Loucy (cell line): ENCODE measurements at regions not wholly inside any gene's neighbourhood (a gene's known extent, or its start where the extent isn't known, plus 50 kb on each side); places are given as distances from the start of the nearest gene placed in this dataset.

Source experiments
- H2AFZ ChIP-seq: fragments of 200-600 bp; sonication (generic); 2 replicates; pipeline ENCODE4 v1.6.0; 2016; ENCODE audit warnings: antibody characterized with exemption, mild to moderate bottlenecking, low read length, moderate library complexity
- H3F3A ChIP-seq: fragments of 200-600 bp; 2 replicates; pipeline ENCODE4 v1.6.0; 2016; ENCODE audit warnings: antibody characterized with exemption, low read depth, mild to moderate bottlenecking
- H3K27me3 ChIP-seq: fragments of 200-600 bp; sonication (generic); 2 replicates; pipeline ENCODE4 v1.6.1; 2014; ENCODE audit warnings: low read length, mild to moderate bottlenecking; ENCODE audit not compliant: insufficient read depth, poor library complexity, severe bottlenecking
- H3K36me3 ChIP-seq: fragments of 200-600 bp; sonication (generic); 2 replicates; pipeline ENCODE4 v1.6.1; 2016; ENCODE audit warnings: low read length; ENCODE audit not compliant: insufficient read depth
- H3K4me1 ChIP-seq: fragments of 200-600 bp; sonication (generic); 2 replicates; pipeline ENCODE4 v1.5.1; 2014; ENCODE audit warnings: low read length, mild to moderate bottlenecking; ENCODE audit not compliant: insufficient read depth, poor library complexity, severe bottlenecking
- H3K4me2 ChIP-seq: fragments of 200-600 bp; sonication (generic); 2 replicates; pipeline ENCODE4 v1.6.0; 2014; ENCODE audit warnings: antibody characterized with exemption, low read length, low read depth, mild to moderate bottlenecking; ENCODE audit not compliant: poor library complexity, severe bottlenecking
- H3K4me3 ChIP-seq: fragments of 200-600 bp; sonication (generic); 2 replicates; pipeline ENCODE4 v1.5.1; 2014; ENCODE audit warnings: low read length, mild to moderate bottlenecking, mixed read lengths; ENCODE audit not compliant: poor library complexity, severe bottlenecking
- H3K79me2 ChIP-seq: fragments of 200-600 bp; sonication (generic); 2 replicates; pipeline ENCODE4 v1.6.1; 2014; ENCODE audit warnings: low read length; ENCODE audit not compliant: insufficient read depth
- H3K9ac ChIP-seq: fragments of 200-600 bp; sonication (generic); 2 replicates; pipeline ENCODE4 v1.6.0; 2014; ENCODE audit warnings: mild to moderate bottlenecking, low read depth, low read length, moderate library complexity; ENCODE audit not compliant: poor library complexity, severe bottlenecking
- H3K9me2 ChIP-seq: fragments of 200-600 bp; sonication (generic); replicated peaks from 2 replicates; pipeline ENCODE4 v1.6.1; 2016; ENCODE audit warnings: low read depth, low read length, mixed read lengths
- H3K9me3 ChIP-seq: fragments of 200-600 bp; sonication (generic); 2 replicates; pipeline ENCODE4 v1.6.1; 2014; ENCODE audit warnings: mild to moderate bottlenecking, antibody characterized with exemption, low read length, low read depth; ENCODE audit not compliant: insufficient read depth
- H4K20me1 ChIP-seq: fragments of 200-600 bp; sonication (generic); 2 replicates; pipeline ENCODE4 v1.6.0; 2014; ENCODE audit warnings: antibody characterized with exemption, low read length, mild to moderate bottlenecking; ENCODE audit not compliant: insufficient read depth, poor library complexity, severe bottlenecking
- EZH2phosphoT487 ChIP-seq: fragments of 200-600 bp; IDR thresholded peaks from 2 replicates; pipeline ENCODE4 v1.6.1; 2018; ENCODE audit warnings: antibody characterized with exemption, mild to moderate bottlenecking, moderate library complexity, borderline replicate concordance
- TF ChIP-seq, protein P1 (sequence below): fragments of 200-600 bp; sonication (generic); conservative IDR thresholded peaks from 2 replicates; pipeline ENCODE4 v1.5.1; 2014; ENCODE audit warnings: mild to moderate bottlenecking, antibody characterized with exemption, low read length

DNA sequence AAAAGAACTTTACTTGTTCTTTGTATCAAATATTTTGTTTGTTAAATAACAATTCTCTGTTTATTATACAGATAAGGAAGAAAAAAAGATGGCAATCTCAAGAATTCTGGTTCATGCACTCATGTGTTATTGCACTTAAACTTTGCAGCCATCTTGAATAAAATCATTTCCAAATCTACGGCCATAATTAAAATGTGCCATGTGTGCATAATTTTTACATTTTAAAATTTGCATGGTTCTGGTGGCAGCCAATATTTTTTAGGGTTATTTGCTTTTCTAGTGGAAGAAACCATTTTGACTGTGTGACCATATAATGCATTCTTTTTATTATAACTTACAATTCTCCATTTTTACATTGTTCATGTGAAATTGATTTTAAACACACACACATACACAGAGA is 1518.1 kb upstream of the ZEB2 start:
- Histone ChIP-seq H3K9ac (no peak overlapping the region), H3K4me1 (no peaks in the 10 kb centered on the region), H3K4me3 (no peak overlapping the region), H3K4me2 (no peak overlapping the region), H3K27me3 (no peaks in the 10 kb centered on the region), H4K20me1 (no peaks in the 10 kb centered on the region), H3K36me3 (no peaks in the 10 kb centered on the region), H3K9me3 (no peaks in the 10 kb centered on the region), H3F3A (no peaks in the 10 kb centered on the region), H3K9me2 (no peaks in the 10 kb centered on the region), H3K79me2 (no peaks in the 10 kb centered on the region), H2AFZ (no peak overlapping the region)
- no peak for TF ChIP-seq EZH2phosphoT487
- TF ChIP-seq, protein P1, sequence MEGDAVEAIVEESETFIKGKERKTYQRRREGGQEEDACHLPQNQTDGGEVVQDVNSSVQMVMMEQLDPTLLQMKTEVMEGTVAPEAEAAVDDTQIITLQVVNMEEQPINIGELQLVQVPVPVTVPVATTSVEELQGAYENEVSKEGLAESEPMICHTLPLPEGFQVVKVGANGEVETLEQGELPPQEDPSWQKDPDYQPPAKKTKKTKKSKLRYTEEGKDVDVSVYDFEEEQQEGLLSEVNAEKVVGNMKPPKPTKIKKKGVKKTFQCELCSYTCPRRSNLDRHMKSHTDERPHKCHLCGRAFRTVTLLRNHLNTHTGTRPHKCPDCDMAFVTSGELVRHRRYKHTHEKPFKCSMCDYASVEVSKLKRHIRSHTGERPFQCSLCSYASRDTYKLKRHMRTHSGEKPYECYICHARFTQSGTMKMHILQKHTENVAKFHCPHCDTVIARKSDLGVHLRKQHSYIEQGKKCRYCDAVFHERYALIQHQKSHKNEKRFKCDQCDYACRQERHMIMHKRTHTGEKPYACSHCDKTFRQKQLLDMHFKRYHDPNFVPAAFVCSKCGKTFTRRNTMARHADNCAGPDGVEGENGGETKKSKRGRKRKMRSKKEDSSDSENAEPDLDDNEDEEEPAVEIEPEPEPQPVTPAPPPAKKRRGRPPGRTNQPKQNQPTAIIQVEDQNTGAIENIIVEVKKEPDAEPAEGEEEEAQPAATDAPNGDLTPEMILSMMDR: no peak

- H4K20me1 ChIP-seq: no peaks in the 10 kb centered on the region
- no peak overlapping the region for H3K9ac ChIP-seq
- no peaks in the 10 kb centered on the region for H3K9me3 ChIP-seq
- TF ChIP-seq, protein P1: no peak
- TF ChIP-seq EZH2phosphoT487: no peak
- no peaks in the 10 kb centered on the region for H3K4me1 ChIP-seq
- no peaks in the 10 kb centered on the region for H3K79me2 ChIP-seq
- H3K4me2 ChIP-seq: no peak overlapping the region
- no peak overlapping the region for H2AFZ ChIP-seq
- H3K9me2 ChIP-seq: no peaks in the 10 kb centered on the region
- no peaks in the 10 kb centered on the region for H3K36me3 ChIP-seq
- H3F3A ChIP-seq: no peaks in the 10 kb centered on the region
- H3K4me3 ChIP-seq: no peak overlapping the region
- H3K27me3 ChIP-seq: no peaks in the 10 kb centered on the region
Observed at GRCh38 chr2:146037334-146037870, 1517.5 kb upstream of the ZEB2 start.

GRCh38 chr2:146031158-146031557 is 1511.2 kb upstream of the ZEB2 start:
- Histone ChIP-seq H3K9me3 (no peaks in the 10 kb centered on the region), H3K27me3 (no peaks in the 10 kb centered on the region), H3K4me2 (no peak overlapping the region), H3K79me2 (no peaks in the 10 kb centered on the region), H4K20me1 (no peaks in the 10 kb centered on the region), H3F3A (no peaks in the 10 kb centered on the region), H3K9me2 (no peaks in the 10 kb centered on the region), H3K9ac (no peak overlapping the region), H2AFZ (no peak overlapping the region), H3K4me1 (no peaks in the 10 kb centered on the region), H3K36me3 (no peaks in the 10 kb centered on the region), H3K4me3 (no peak overlapping the region)
- no peak for TF ChIP-seq EZH2phosphoT487
- TF ChIP-seq, protein P1: no peak
